A549 (cell line): ENCODE measurements at regions not wholly inside any gene's neighbourhood (a gene's known extent, or its start where the extent isn't known, plus 50 kb on each side); places are given as distances from the start of the nearest gene placed in this dataset.

Experiments
- ATAC-seq, 2 experiments: fragments of 200-7000 bp in 1 of 2; fragments of >200 bp in 1 of 2; cut with Nextera tagmentation in 1 of 2; cut with Tn5 transposase in 1 of 2; 3 replicates each; pipeline versions ENCODE4 v1.8.0 to v1.9.1; 2018 to 2020; ENCODE audit warnings: mild to moderate bottlenecking in 1 of 2, moderate library complexity in 1 of 2
- CTCF ChIA-PET: fragments of 300-600 bp; sonication (Branson Sonifier 250); formaldehyde crosslinking; extraction: SDS; loops from one replicate; lab custom pipeline; 2021; ENCODE audit warnings: antibody characterized with exemption, inconsistent platforms; lab: Yijun Ruan, JAX
- POLR2A ChIA-PET: fragments of 350-600 bp; formaldehyde crosslinking; extraction: SDS; loops from one replicate; lab custom pipeline; 2021; ENCODE audit warnings: antibody characterized with exemption, inconsistent platforms; lab: Yijun Ruan, JAX
- DNase-seq, 2 experiments: peaks; one replicate each; pipeline versions ENCODE4 v3.0.0 to v3.0.0-alpha.2; 2011 to 2016; ENCODE audit warnings: low read depth in 1 of 2, low spot score in 1 of 2
- FAIRE-seq: peaks from 2 replicates; lab custom pipeline; 2011; peaks lifted over from hg19 to GRCh38; lab: Jason Lieb, UNC
- H3K27ac ChIP-seq, 2 experiments: fragments of >200 bp; sonication (Bioruptor Twin); formaldehyde crosslinking; 3 replicates each; pipeline ENCODE4 v1.5.1; 2016 to 2017
- H3K4me1 ChIP-seq: fragments of >200 bp; sonication (Bioruptor Twin); formaldehyde crosslinking; 3 replicates; pipeline ENCODE4 v1.6.1; 2016
- H3K4me2 ChIP-seq: fragments of >200 bp; sonication (Bioruptor Twin); formaldehyde crosslinking; 3 replicates; pipeline ENCODE4 v1.6.1; 2016
- H3K4me3 ChIP-seq: fragments of >200 bp; sonication (Bioruptor Twin); formaldehyde crosslinking; 3 replicates; pipeline ENCODE4 v1.5.1; 2016
- H3K9me3 ChIP-seq: fragments of >200 bp; sonication (Bioruptor Twin); formaldehyde crosslinking; 3 replicates; pipeline ENCODE4 v1.6.1; 2016
- CBX8 ChIP-seq: fragments of 200-600 bp; sonication (generic); IDR thresholded peaks from 2 replicates; pipeline ENCODE4 v1.6.1; 2016
- EHF ChIP-seq: fragments of 250-450 bp; sonication (Bioruptor Pico); IDR thresholded peaks from 2 replicates; pipeline ENCODE4 v1.5.0; 2020; ENCODE audit warnings: mild to moderate bottlenecking
- EP300 ChIP-seq, 2 experiments: fragments of >200 bp; sonication (Bioruptor Twin); formaldehyde crosslinking; IDR thresholded peaks; 2 replicates in 1 of 2; 3 replicates in 1 of 2; pipeline ENCODE4 v1.6.1; 2016 to 2017
- ESRRA ChIP-seq: fragments of 150-350 bp; IDR thresholded peaks from 2 replicates; pipeline ENCODE4 v1.6.1; 2014; ENCODE audit warnings: mild to moderate bottlenecking, low read length, borderline replicate concordance
- FOSL2 ChIP-seq, 2 experiments: fragments of 450-650 bp in 1 of 2; fragments of >200 bp in 1 of 2; sonication (Bioruptor Twin) in 1 of 2; formaldehyde crosslinking; IDR thresholded peaks; 2 replicates each; pipeline versions ENCODE4 v1.5.0 to v1.6.1; 2016 to 2020; ENCODE audit warnings: mild to moderate bottlenecking in 1 of 2, moderate library complexity in 1 of 2
- HOXB13 ChIP-seq: fragments of 250-450 bp; sonication (Bioruptor Pico); IDR thresholded peaks from 2 replicates; pipeline ENCODE4 v1.5.0; 2020; ENCODE audit warnings: low read depth, mild to moderate bottlenecking, moderate library complexity
- HOXB5 ChIP-seq: fragments of 250-450 bp; sonication (Bioruptor Pico); IDR thresholded peaks from 2 replicates; pipeline ENCODE4 v1.5.0; 2020; ENCODE audit warnings: mild to moderate bottlenecking, moderate library complexity
- KDM1A ChIP-seq: fragments of 200-600 bp; sonication (generic); IDR thresholded peaks from 2 replicates; pipeline ENCODE4 v1.6.1; 2016; ENCODE audit warnings: low read depth, mild to moderate bottlenecking
- KDM5A ChIP-seq: fragments of 200-600 bp; sonication (generic); IDR thresholded peaks from 2 replicates; pipeline ENCODE4 v1.6.1; 2016; ENCODE audit warnings: antibody characterized with exemption, mild to moderate bottlenecking
- NPAS2 ChIP-seq: fragments of 250-450 bp; sonication (Bioruptor Pico); IDR thresholded peaks from 2 replicates; pipeline ENCODE4 v1.8.0; 2022; ENCODE audit warnings: mild to moderate bottlenecking, moderate library complexity, borderline replicate concordance
- RARB ChIP-seq: fragments of 250-450 bp; sonication (Bioruptor Pico); IDR thresholded peaks from 2 replicates; pipeline ENCODE4 v1.8.0; 2021; ENCODE audit warnings: mild to moderate bottlenecking, moderate library complexity
- RCOR1 ChIP-seq: fragments of 150-350 bp; IDR thresholded peaks from 2 replicates; pipeline ENCODE4 v1.6.1; 2014; ENCODE audit warnings: antibody characterized with exemption, low read length, low read depth
- SREBF2 ChIP-seq: fragments of 450-650 bp; IDR thresholded peaks from 2 replicates; pipeline ENCODE4 v1.6.1; 2014; ENCODE audit warnings: mild to moderate bottlenecking, moderate library complexity
- ZSCAN20 ChIP-seq: fragments of 250-450 bp; sonication (Bioruptor Pico); IDR thresholded peaks from 2 replicates; pipeline ENCODE4 v1.8.0; 2022; ENCODE audit warnings: mild to moderate bottlenecking, moderate library complexity
- WGBS: methylation state at CpG from one replicate; pipeline ENCODE4 v1.1.6; 2017; ENCODE audit errors: missing lambda C conversion rate; 5-methylcytosine and 5-hydroxymethylcytosine counted together
- TF ChIP-seq, protein P1 (sequence below): fragments of >200 bp; sonication (Bioruptor Twin); formaldehyde crosslinking; IDR thresholded peaks from 2 replicates; pipeline ENCODE4 v1.6.1; 2016
- TF ChIP-seq, protein P2 (sequence below): fragments of 450-650 bp; IDR thresholded peaks from 2 replicates; pipeline ENCODE4 v1.6.1; 2014; ENCODE audit warnings: antibody characterized with exemption
- TF ChIP-seq, protein P3 (sequence below): fragments of 250-450 bp; sonication (Bioruptor Pico); IDR thresholded peaks from 2 replicates; pipeline ENCODE4 v1.5.0; 2020; ENCODE audit warnings: low read depth, mild to moderate bottlenecking, moderate library complexity
- TF ChIP-seq, protein P4 (sequence below): fragments of >200 bp; sonication (Bioruptor Twin); formaldehyde crosslinking; IDR thresholded peaks from 3 replicates; pipeline ENCODE4 v1.5.1; 2016

DNA sequence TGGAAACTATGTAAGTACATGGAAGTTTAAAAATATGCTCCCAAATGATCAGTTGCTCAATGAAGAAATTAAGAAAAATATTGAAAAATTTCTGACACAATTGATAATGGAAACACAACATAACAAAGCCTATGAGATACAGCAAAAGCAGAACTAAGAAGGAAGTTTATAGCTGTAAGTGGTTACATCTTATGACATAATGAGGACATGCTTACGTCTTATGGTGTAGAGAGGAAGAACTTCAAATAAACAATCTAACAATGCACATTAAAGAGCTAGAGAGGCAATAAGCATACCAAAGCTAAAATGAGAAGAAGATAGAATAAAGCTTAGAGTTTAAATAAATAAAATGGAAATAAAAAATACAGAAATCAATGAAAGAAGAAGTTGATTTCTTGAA, 50.0 kb upstream of the CEACAM21 start:
- Histone ChIP-seq H3K9me3 (peaks cover 14% of the 10 kb centered on the region; the same call in 2 of the 3 replicates), H3K4me3 (no peak overlapping the region), H3K4me2 (no peak overlapping the region), H3K27ac (no peak overlapping the region), H3K4me1 (peaks cover 10% of the 10 kb centered on the region; the same call in 2 of the 3 replicates)
- 35% methylated on average over 1 of the region's 1 CpG for whole genome bisulfite sequencing
- no peak for DNase-seq
- TF ChIP-seq, protein P1, sequence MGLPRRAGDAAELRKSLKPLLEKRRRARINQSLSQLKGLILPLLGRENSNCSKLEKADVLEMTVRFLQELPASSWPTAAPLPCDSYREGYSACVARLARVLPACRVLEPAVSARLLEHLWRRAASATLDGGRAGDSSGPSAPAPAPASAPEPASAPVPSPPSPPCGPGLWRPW, result no peak
- TF ChIP-seq NPAS2 (CRISPR knock-in tag) (no peak), HOXB13 (no peak), CBX8 (no peak), KDM1A (no peak), ZSCAN20 (CRISPR knock-in tag) (no peak), FOSL2 (IDR thresholded peaks at IDR 0.05) (no peak), FOSL2 (CRISPR knock-in tag; IDR thresholded peaks at IDR 0.05) (no peak), RARB (CRISPR knock-in tag) (no peak), EHF (CRISPR knock-in tag) (no peak), RCOR1 (no peak), EP300 (IDR thresholded peaks at IDR 0.05) (no peak), SREBF2 (no peak), HOXB5 (CRISPR knock-in tag) (no peak), ESRRA (no peak), KDM5A (no peak)
- TF ChIP-seq, protein P2, sequence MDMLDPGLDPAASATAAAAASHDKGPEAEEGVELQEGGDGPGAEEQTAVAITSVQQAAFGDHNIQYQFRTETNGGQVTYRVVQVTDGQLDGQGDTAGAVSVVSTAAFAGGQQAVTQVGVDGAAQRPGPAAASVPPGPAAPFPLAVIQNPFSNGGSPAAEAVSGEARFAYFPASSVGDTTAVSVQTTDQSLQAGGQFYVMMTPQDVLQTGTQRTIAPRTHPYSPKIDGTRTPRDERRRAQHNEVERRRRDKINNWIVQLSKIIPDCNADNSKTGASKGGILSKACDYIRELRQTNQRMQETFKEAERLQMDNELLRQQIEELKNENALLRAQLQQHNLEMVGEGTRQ, result no peak
- TF ChIP-seq, protein P3, sequence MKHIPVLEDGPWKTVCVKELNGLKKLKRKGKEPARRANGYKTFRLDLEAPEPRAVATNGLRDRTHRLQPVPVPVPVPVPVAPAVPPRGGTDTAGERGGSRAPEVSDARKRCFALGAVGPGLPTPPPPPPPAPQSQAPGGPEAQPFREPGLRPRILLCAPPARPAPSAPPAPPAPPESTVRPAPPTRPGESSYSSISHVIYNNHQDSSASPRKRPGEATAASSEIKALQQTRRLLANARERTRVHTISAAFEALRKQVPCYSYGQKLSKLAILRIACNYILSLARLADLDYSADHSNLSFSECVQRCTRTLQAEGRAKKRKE (CRISPR knock-in tag), result no peak
- TF ChIP-seq, protein P4, sequence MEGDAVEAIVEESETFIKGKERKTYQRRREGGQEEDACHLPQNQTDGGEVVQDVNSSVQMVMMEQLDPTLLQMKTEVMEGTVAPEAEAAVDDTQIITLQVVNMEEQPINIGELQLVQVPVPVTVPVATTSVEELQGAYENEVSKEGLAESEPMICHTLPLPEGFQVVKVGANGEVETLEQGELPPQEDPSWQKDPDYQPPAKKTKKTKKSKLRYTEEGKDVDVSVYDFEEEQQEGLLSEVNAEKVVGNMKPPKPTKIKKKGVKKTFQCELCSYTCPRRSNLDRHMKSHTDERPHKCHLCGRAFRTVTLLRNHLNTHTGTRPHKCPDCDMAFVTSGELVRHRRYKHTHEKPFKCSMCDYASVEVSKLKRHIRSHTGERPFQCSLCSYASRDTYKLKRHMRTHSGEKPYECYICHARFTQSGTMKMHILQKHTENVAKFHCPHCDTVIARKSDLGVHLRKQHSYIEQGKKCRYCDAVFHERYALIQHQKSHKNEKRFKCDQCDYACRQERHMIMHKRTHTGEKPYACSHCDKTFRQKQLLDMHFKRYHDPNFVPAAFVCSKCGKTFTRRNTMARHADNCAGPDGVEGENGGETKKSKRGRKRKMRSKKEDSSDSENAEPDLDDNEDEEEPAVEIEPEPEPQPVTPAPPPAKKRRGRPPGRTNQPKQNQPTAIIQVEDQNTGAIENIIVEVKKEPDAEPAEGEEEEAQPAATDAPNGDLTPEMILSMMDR, result no peak
- ATAC-seq, result no peak
- CTCF ChIA-PET, result interaction anchor here (0.7 to 9.7 kb wide), 4 partner anchors 17 to 77 kb away, joined by 4 to 76 read pairs (median 8); no protein-coding TSS in a partner anchor
- POLR2A ChIA-PET, result no interaction called here
- peak; percentile 96 for FAIRE-seq
